GM21723 (cell line): ENCODE measurements at regions not wholly inside any gene's neighbourhood (a gene's known extent, or its start where the extent isn't known, plus 50 kb on each side); places are given as distances from the start of the nearest gene placed in this dataset.
A peak's percentile ranks its signal among the peaks of the same experiment; 100 is the strongest.

Source experiments
- ATAC-seq: cut with Tn5 transposase; IDR thresholded peaks from one replicate; pipeline ENCODE4 v1.9.1; 2021; ENCODE audit warnings: mild to moderate bottlenecking, moderate library complexity; ENCODE audit not compliant: unreplicated experiment

- ATAC-seq, result no peak
Observed at GRCh38 chr4:156503119-156503518, 468.5 kb downstream of the PDGFC start.

- no peak for ATAC-seq
Observed at GRCh38 chr4:156501962-156502361, 469.6 kb downstream of the PDGFC start.

- no peak for ATAC-seq
Observed at GRCh38 chr4:156499684-156500083, 471.9 kb downstream of the PDGFC start.

- no peak for ATAC-seq
Observed at GRCh38 chr4:156497486-156497885, 474.1 kb downstream of the PDGFC start.

GRCh38 chr4:156496797-156497196, 474.8 kb downstream of the PDGFC start:
- no peak for ATAC-seq

GRCh38 chr4:156495836-156496235, 475.8 kb downstream of the PDGFC start:
- ATAC-seq, result no peak

GRCh38 chr4:156495091-156495490, 476.5 kb downstream of the PDGFC start:
- ATAC-seq, result no peak

- no peak for ATAC-seq
Observed at GRCh38 chr4:156493858-156494257, 477.7 kb downstream of the PDGFC start.

- ATAC-seq, result no peak
Observed at GRCh38 chr4:156487107-156487506, 484.5 kb downstream of the PDGFC start.

- ATAC-seq, result no peak
Observed at GRCh38 chr4:156481845-156482244, 489.8 kb downstream of the PDGFC start.

- ATAC-seq, result no peak
Observed at GRCh38 chr4:156477636-156478035, 494.0 kb downstream of the PDGFC start.

- ATAC-seq, result no peak
Observed at GRCh38 chr4:156476359-156476758, 495.2 kb downstream of the PDGFC start.

- ATAC-seq, result no peak
Observed at GRCh38 chr4:156475322-156475721, 496.3 kb downstream of the PDGFC start.

GRCh38 chr4:156473151-156473550, 498.4 kb downstream of the PDGFC start:
- ATAC-seq, result peak; percentile 52

- no peak for ATAC-seq
Observed at GRCh38 chr4:156472624-156473023, 499.0 kb downstream of the PDGFC start.

- no peak for ATAC-seq
Observed at GRCh38 chr4:156459584-156459983, 505.9 kb upstream of the CTSO start.

- no peak for ATAC-seq
Observed at GRCh38 chr4:156456830-156457229, 503.2 kb upstream of the CTSO start.

GRCh38 chr4:156443488-156443887, 489.8 kb upstream of the CTSO start:
- no peak for ATAC-seq

- ATAC-seq, result no peak
Observed at GRCh38 chr4:156442912-156443311, 489.2 kb upstream of the CTSO start.

- ATAC-seq, result no peak
Observed at GRCh38 chr4:156439576-156440200, 486.0 kb upstream of the CTSO start.

- ATAC-seq, result no peak
Observed at GRCh38 chr4:156437666-156438065, 484.0 kb upstream of the CTSO start.

GRCh38 chr4:156422576-156422975, 468.9 kb upstream of the CTSO start:
- ATAC-seq, result no peak

GRCh38 chr4:156420623-156421022, 467.0 kb upstream of the CTSO start:
- no peak for ATAC-seq
